ENCODE measurements at regions not wholly inside any gene's neighbourhood (a gene's known extent, or its start where the extent isn't known, plus 50 kb on each side); places are given as distances from the start of the nearest gene placed in this dataset.

DNA sequence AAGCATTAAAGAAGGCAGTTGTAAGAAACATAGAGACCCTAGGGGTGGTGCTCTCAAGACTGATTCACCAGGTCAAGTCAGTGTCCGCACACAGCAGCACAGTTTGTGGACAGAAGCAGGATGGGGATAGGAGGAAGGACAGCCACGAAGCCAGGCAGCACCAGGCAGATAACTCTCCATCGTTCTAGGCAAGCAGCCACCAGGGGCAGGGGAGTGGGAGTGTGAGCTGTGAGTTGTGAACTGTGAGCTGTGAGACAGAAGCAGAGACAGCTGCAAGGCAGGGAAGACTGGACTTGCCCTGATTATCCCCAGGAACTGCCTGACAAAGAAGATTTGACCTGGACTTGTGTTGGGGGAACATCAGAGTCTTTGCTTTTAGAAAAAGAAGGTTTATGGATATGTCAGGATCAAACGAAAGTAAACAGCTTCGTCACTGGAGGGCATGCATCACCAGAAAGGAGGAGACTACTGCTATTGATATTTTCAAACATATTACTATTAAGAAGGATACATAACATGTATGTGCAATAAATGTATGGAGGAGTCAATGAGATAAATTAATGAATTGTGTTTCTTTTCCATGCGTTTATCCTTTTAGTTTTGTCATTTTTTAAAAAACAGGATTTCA, 286.1 kb downstream of the IRS2 start:
- no peak for DNase-seq

DNA sequence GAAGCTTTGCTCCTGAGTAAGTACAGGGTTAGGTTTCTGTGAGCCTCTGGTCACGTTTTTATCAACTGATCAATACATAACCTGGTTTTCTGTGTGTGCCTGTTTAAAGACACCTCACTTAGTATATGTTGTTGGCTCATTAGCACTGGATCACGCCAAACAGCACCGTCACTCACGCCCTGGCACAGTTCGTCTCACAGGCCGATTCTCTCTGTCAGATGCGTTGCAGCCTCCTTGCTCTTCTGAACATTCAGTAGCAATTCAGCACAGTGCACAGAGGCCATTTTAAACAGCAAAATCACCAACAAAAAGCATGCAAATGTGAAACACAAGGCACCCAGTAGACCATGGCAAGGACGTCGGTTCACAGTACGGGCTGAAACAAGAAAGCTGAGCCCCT, 288.5 kb downstream of the IRS2 start:
- DNase-seq: no peak

DNA sequence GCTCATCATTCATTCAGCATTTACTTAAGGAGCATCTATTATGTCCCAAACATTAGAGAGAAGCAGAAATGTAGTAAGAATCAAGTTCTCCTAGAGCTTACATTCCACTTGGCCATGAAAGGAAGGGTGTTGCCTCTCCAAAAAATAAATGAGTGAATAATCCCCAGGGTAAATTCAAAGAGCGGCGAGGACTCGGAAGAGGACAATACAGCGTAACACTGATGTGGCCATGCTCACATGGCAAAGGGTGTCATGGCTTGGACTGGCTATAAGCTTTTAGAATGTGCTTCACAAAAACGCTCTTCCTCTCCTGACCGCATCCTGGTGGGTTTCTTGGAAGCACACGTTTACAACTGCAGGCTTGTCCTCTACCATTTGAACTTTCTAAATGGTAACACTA, 290.2 kb downstream of the IRS2 start:
- no peak for DNase-seq

DNA sequence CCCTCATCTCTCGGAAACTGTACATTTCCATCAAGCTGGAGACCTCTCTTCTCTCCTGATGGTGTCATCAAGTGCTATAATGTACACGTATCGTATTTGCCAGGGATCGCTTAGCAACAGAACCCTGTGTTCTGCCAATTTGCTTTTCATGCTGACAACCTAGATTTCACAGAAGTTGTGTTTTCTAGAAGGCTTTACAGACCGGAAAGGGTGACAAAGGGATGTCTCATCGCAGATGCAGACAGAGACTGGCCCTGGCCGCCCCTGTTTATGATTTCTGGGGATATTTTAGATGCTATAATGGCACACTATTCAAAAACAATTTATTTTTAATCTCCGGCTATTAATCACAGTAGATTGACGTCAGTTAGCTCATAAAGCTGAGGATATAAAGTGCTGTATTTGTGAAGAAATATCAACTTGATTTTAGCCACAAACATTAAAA, 291.4 kb downstream of the IRS2 start:
- DNase-seq: no peak

DNA sequence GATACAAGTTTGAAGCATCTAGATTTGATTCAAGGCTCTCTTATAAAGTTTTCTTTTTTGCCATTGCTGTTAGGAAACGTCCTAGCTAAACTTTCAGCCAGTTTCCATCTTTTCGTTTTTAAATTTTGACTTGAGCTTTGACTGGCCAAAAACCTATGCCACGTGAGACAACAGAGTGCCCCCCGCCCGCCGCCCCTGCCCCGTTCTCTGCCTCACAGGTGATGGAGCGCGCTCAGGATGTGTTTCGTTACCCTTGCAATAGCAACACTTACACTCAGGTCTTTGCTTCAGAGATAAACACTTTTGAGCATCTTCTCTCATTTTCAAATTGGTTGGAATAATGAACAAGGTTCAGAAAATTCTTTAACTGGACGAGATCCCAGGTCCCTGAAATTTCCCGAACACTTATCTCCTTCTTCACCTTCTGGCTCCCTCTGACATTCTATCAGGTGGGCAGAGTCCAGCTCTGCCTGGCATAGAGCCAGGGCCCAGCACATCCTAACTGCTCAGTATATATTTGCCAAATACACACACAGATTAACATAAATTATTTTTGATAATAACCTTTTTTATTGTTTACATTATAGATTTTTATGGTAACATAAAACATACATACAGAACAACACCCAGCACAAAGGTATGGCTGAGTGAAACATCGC, 301.1 kb downstream of the IRS2 start:
- DNase-seq: no peak

- DNase-seq: no peak
Measured at GRCh38 chr13:109483284-109483683, 303.1 kb downstream of the IRS2 start.

DNA sequence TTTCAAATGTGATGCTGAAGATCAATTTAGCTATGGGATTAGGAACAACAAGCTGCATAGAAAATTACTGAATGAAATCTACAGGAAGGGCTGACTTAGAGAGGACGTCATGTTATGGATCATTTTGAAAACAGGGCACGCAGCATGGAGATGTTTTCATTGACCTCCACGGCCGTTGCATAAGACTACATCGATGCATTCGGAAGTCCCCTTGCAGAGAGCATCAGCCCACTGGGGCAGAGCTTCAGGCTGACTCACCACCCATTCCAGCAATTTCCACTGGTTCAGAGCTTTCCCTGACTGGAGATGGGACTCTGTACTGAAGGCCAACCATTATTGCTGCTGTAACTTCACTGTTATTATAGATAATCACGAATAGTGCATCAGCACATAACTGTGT, 305.3 kb downstream of the IRS2 start:
- no peak for DNase-seq

DNA sequence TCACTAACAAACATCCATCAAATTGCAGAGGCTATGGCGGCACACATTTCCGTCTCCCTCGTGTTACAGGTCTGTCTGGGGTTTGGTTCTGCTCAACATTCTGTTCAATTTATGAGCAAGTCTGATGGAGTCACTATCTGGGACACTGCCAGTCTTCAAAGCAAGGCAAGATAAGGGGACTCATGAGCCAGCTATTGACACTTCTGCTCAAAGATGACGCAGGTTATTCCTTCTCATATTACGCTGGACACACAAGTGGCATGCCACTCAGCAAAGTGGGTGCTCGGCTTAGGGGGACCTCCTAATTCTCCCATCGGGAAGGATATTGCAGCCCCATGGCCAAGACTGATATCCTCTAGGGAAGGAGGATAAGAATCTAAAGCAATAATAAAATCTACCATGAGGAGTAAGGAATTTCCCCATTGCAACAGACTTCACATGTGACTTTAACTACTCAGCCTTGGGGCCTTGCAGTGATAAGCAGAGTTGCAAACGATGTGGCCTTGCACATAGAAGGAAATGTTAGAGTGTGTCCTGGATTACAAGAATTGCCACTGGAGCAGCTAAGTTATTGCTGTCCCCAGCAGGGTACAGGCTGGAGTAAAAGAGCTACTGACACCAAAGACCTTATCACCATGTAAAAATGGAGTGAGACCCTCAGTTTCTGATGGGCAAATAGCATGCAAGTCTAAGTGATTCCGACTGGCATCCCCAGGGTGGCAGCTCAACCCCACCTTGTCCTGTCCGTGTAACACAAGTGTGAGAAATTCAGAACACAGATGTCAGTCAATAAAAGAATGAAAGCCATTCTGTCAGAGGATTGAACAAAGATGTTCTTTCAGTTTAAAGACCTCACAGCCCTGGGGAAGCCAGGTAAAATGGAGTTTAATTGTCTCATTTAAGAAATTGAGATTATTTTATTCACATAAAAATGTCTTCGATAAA, 306.1 kb downstream of the IRS2 start:
- DNase-seq: no peak

GRCh38 chr13:109479534-109479933, 306.8 kb downstream of the IRS2 start:
- DNase-seq: no peak

GRCh38 chr13:109476001-109476400, 310.4 kb downstream of the IRS2 start:
- no peak for DNase-seq

GRCh38 chr13:109468123-109468522, 318.3 kb downstream of the IRS2 start:
- no peak for DNase-seq

- no peak for DNase-seq
Measured at GRCh38 chr13:109465148-109465547, 321.2 kb downstream of the IRS2 start.

DNA sequence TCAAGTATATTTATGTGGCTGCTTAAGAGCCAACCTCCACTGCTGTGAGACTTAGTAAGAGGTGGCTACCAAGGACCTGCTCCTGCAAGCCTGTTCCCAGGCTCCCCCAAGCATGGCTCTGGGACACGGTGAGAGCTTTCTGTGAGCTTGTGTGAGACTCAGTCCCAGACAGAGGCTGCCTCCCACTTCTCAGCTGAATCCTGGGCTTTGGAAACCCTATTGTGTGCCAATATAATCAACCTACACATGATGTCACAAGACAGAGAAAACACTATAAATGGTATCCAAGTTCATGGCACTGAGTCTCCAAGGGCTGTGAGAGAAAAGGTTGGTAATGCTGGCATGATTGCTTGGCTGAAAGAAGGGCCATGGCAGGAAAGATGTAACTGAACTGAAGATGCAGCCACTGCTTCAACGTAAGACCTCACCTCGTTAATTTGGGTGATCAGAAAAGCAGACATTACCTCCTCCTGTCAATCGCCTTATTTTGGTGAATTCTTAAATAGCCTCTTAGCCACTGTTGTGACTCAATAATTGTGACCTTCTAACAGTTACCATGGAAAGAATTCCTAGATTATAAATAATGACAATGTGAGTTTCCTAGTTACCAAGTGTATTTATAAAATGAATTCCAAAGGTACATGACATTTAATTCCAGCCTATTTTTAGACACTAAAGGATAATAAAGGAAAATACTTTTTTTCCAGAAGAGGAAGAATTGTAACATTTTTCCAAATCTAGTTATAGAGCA, 332.0 kb downstream of the IRS2 start:
- DNase-seq: no peak

DNA sequence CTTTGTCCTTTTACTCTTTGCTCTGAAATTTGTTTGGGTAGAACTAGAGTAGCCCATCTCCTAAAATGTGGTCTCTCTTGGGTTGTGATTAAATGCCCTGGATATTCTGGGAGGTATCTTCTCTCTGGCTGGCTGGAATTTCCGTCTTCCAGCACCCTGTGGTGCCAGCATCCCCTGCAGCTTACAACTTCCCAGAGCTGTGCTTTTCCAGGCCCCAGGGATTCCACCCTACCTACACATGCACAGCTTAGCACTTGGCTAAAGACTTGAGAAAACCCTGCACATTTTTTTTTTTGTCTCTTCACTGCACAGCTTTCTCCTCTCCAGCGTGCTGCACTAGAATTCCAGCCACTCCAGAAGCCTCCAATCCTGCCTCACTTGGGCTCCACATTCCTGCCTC, 334.7 kb downstream of the IRS2 start:
- DNase-seq: no peak

DNA sequence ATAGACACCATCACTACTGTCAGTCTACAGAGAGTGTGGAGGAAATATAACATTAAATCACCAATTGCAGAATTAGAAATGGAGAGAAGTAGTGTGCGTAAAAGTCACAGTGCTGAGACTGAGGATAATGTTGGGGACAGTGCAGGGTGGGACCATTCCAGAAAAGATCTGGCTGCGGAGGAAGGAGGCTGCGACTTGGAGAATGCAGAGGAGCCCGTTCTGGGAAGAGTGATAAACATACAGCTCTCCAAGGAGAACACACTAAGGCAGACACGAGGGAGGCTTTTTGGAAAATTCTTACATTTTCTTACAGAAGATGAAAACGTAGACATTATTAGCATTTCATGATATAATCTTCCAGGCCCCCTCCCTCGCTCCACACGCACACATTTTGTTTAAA, 337.8 kb downstream of the IRS2 start:
- no peak for DNase-seq

GRCh38 chr13:109447667-109448066, 338.7 kb downstream of the IRS2 start:
- DNase-seq: no peak

- no peak for DNase-seq
Measured at GRCh38 chr13:109440320-109440719, 346.1 kb downstream of the IRS2 start.

- no peak for DNase-seq
Measured at GRCh38 chr13:109439813-109440212, 346.6 kb downstream of the IRS2 start.

DNA sequence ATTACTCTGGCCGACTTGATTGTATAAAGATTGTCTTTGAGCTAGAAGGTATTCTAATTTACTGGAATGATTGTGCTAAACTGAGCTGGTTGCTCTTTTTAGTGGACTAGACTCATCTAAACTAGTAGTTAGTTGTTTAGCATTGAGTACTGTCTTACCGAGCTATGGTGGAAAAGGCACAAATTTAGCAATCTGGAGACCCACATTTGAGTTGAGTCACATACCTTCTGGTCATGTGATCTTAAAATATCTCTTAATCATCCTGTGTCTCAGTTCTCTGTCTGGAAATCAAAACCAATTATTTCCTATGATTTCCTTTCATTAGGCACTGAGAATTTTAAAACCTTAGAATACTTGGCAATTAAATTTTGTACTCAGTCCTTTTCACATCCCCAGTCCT, 349.5 kb downstream of the IRS2 start:
- no peak for DNase-seq

DNA sequence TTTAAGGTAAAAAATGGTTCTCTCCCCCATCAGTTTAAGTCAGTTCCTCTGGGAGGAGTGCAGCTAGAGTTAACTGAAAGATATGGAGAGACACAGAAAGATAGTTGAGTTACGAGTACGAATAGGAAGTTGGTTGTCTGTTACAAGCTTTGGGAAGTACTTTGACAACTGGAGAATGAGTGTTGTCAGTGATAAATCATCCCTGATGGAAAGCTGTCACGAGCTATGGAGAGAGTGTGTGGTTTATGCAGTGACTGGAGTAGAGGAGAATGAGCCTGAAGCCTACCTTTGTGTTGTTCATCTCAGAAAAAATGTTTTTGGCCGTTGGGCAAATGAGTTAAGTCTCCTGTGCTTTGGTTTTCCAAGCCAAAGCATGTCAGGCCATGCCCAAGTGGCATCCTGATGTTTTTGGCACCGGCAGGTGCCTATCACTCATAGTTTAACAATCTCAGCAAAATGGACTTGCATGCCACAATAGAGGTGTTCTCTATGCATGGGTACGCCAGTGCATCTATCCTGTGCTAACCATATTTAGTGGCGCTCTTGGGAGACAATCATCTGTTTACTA, 350.2 kb downstream of the IRS2 start:
- DNase-seq: no peak

- no peak for DNase-seq
Measured at GRCh38 chr13:109431217-109431616, 355.2 kb downstream of the IRS2 start.

DNA sequence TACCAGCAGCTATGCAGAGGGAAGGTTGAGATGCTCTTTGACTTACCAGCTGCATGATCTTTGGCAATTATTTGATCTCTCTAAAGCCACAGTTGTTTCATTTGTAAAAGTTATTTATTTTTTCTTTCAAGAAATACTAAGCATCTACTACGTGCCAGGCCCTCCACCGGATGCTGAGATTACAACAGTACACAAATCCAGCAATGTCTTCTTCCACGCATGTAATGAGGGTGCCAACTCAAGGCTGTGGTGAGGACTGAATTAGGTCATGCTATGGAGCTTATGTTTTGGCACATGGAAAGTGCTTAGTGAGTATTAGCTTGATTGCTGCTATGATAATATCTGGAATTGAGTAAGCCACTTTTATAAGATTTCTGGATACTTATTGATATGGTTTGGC, 358.2 kb downstream of the IRS2 start:
- no peak for DNase-seq

DNA sequence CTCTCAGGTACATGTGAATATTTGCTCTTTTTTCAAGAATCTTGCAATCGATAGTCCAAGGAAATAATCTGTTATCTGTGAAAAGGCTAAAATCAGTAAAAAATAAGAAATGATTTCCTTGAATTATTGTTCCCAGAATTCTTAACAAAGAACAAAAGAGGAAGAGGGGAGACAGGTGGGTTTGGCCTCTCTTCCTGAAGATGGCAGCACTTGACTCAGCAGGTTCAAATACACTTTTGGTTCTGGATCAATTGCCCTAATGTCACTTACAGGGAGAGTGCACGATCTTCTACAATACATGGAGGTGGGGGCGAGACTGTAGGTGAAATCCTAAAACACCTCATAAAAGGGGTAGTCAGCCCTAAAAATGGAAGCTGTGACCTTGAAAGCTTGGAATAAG, 358.7 kb downstream of the IRS2 start:
- no peak for DNase-seq

All from central memory CD4-positive, alpha-beta T cell (primary cell).